Cardiac fibroblast (primary cell): ENCODE measurements at regions not wholly inside any gene's neighbourhood (a gene's known extent, or its start where the extent isn't known, plus 50 kb on each side); places are given as distances from the start of the nearest gene placed in this dataset.

Experiments used
- DNase-seq, 2 donors: peaks; one replicate each; pipeline versions ENCODE4 v3.0.0 to v3.0.0-alpha.2; 2010; ENCODE audit warnings: low read depth in 2 of 2
- H3K4me3 ChIP-seq, 2 donors: replicated peaks in 1 of 2; 1 replicate in 1 of 2; 2 replicates in 1 of 2; pipeline ENCODE4 v1.5.1; 2011; ENCODE audit warnings: low read depth in 2 of 2, low read length in 2 of 2, mild to moderate bottlenecking in 2 of 2, moderate library complexity in 1 of 2
- CTCF ChIP-seq: IDR thresholded peaks from one replicate; pipeline ENCODE4 v1.5.1; 2011; ENCODE audit warnings: low read depth, mild to moderate bottlenecking, low read length, inconsistent platforms

- no peak overlapping the region for H3K4me3 ChIP-seq
- no peak for DNase-seq
- no peak for TF ChIP-seq CTCF
These were observed 1159.2 kb upstream of the MIR17HG start for GRCh38 chr13:90188351-90188636.

GRCh38 chr13:90197722-90198121 is 1149.8 kb upstream of the MIR17HG start:
- no peak for TF ChIP-seq CTCF
- H3K4me3 ChIP-seq: no peak overlapping the region
- DNase-seq: peak; percentile 3 to 35

GRCh38 chr13:90201202-90201601 is 1146.3 kb upstream of the MIR17HG start:
- no peak overlapping the region for H3K4me3 ChIP-seq
- TF ChIP-seq CTCF: no peak
- peak; percentile 14 to 55 for DNase-seq

GRCh38 chr13:90201676-90202460 is 1145.6 kb upstream of the MIR17HG start:
- DNase-seq: peak in 1 of 2 donors; percentile 62
- no peak for TF ChIP-seq CTCF
- H3K4me3 ChIP-seq: no peak overlapping the region

- no peak for TF ChIP-seq CTCF
- H3K4me3 ChIP-seq: no peak overlapping the region
- DNase-seq: no peak
These were observed 1142.4 kb upstream of the MIR17HG start for GRCh38 chr13:90205081-90205480.

GRCh38 chr13:90205911-90206310 is 1141.6 kb upstream of the MIR17HG start:
- H3K4me3 ChIP-seq: no peak overlapping the region
- no peak for DNase-seq
- no peak for TF ChIP-seq CTCF

GRCh38 chr13:90217275-90217674 is 1130.2 kb upstream of the MIR17HG start:
- no peak for DNase-seq
- no peak overlapping the region for H3K4me3 ChIP-seq
- TF ChIP-seq CTCF: no peak
